Activated T-cell treated with anti-CD3 and anti-CD28 coated beads, Interleukin-2, amount 50 U/mL, for 72 hours (primary cell): ENCODE measurements at regions not wholly inside any gene's neighbourhood (a gene's known extent, or its start where the extent isn't known, plus 50 kb on each side); places are given as distances from the start of the nearest gene placed in this dataset.

ENCODE experiments used
- ATAC-seq, 2 donors: fragments of 150-1000 bp; cut with Tn5 transposase; replicated peaks in 1 of 2; 2 replicates each; pipeline ENCODE4 v1.10.0; 2021; ENCODE audit warnings: moderate library complexity in 2 of 2, mild to moderate bottlenecking in 1 of 2
- DNase-seq, 2 donors: peaks; one replicate each; pipeline ENCODE4 v3.0.0; 2021 to 2022; ENCODE audit warnings: mixed read lengths in 1 of 2
- H3K27ac Mint-ChIP-seq: one replicate; pipeline ENCODE4 v1.8.0; 2022; ENCODE audit warnings: mild to moderate bottlenecking, moderate library complexity, mixed read lengths
- H3K27me3 Mint-ChIP-seq: one replicate; pipeline ENCODE4 v1.8.0; 2022; ENCODE audit warnings: low read depth, mixed read lengths
- H3K36me3 Mint-ChIP-seq, 2 donors: one replicate each; pipeline ENCODE4 v1.8.0; 2022; ENCODE audit warnings: mixed read lengths in 2 of 2, mild to moderate bottlenecking in 1 of 2; ENCODE audit not compliant: insufficient read depth in 2 of 2
- H3K4me1 Mint-ChIP-seq: one replicate; pipeline ENCODE4 v1.8.0; 2022; ENCODE audit warnings: low read depth, mixed read lengths
- H3K4me3 Mint-ChIP-seq, 2 donors: one replicate each; pipeline ENCODE4 v1.8.0; 2022; ENCODE audit warnings: mild to moderate bottlenecking in 2 of 2, mixed read lengths in 2 of 2, moderate library complexity in 2 of 2
- H3K9me3 Mint-ChIP-seq, 2 donors: one replicate each; pipeline ENCODE4 v1.8.0; 2022; ENCODE audit warnings: mixed read lengths in 2 of 2

DNA sequence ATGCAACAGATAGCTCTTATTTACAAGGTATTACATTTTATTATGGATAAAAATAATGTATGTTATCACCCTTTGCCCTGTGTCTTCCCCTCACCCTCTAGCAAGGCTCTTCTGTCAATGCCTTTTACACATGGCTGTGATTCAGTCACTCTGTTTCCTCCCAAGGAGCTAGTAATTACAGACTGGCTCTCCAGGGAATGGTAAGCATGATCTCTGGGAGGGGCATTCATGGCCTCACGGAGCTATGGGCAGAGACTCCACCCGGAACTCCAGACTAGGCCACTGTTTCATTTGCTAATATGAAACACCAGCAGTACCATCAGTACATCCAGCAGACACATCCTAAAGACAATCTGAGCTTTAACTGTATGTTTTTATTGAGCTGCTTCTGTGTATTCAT, 410.9 kb upstream of the CYRIA start:
- Mint-ChIP-seq H3K27me3 (no peaks in the 10 kb centered on the region), H3K36me3 (peaks cover 2 to 4% of the 10 kb centered on the region in 2 donors), H3K9me3 (peaks cover 12 to 15% of the 10 kb centered on the region in 2 donors), H3K27ac (no peak overlapping the region), H3K4me3 (no peak overlapping the region), H3K4me1 (no peaks in the 10 kb centered on the region)
- DNase-seq (no peak), ATAC-seq (no peak)

DNA sequence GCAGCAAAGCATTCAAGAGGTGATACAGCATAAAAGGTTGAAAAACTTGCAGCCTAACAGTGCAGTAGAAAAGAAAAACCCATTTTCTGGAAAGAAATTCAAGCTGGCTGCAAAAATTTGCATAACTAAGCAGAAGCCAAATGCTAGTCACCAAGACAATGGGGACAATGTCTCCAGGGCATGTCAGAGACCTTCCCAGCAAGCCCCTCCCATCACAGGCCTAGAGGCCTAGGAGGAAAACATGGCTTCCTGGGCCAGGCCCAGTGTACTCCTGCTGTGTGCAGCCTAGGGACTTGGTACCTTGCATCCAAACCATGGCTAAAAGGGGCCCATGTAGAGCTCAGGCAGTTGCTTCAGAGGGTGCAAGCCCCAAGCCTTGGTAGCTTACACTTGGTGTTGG, 405.1 kb upstream of the CYRIA start:
- no peak overlapping the region for H3K4me3 Mint-ChIP-seq
- H3K27me3 Mint-ChIP-seq = no peaks in the 10 kb centered on the region
- H3K27ac Mint-ChIP-seq = no peak overlapping the region

DNA sequence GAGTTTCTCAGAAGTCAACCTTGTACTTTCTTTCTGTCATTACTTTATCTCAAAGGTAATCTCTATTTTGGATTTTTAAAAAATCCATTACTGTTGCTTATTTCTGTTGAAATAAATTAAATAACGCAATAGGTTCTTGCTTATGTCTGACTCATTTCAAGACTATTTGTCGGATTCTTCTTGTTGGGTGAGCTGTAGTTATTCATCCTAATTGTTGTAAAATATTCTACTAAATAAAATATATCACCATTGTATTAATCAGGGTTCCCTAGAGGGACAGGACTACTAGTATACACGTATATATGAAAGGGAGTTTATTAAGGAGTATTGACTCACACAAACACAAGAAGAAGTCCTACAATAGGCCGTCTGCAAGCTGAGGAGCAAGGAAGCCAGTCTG, 403.9 kb upstream of the CYRIA start:
- Mint-ChIP-seq H3K4me1 (no peaks in the 10 kb centered on the region), H3K9me3 (peaks cover 3 to 6% of the 10 kb centered on the region in 2 donors), H3K27me3 (no peaks in the 10 kb centered on the region), H3K4me3 (no peak overlapping the region), H3K27ac (no peak overlapping the region), H3K36me3 (no peaks in the 10 kb centered on the region)
- DNase-seq (no peak), ATAC-seq (no peak)

More for the DNA sequence above, 405.1 kb upstream of the CYRIA start:
- DNase-seq = no peak
- Mint-ChIP-seq H3K9me3 (peaks cover 3 to 5% of the 10 kb centered on the region in 2 donors), H3K36me3 (no peaks in the 10 kb centered on the region), H3K4me1 (no peaks in the 10 kb centered on the region)
- no peak for ATAC-seq

DNA sequence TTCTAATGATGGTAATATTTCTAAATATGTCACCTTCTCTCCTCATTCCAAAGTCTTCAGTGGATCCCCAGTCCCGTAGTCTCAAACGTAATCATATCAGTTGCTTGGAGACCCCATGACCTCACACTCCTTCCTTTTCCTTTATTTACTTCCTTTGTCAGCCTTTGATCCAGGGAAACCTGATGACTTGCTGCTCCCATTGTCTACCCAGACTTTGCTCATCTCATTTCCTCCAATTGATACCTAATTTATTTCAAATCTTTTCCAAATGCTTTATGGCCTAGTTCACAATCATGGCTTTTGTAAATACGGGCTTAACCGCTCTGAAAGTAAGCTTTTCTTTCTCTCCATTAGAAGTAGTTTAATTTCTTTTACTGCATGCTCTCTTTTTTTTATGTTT, 402.4 kb upstream of the CYRIA start:
- peaks cover 3 to 4% of the 10 kb centered on the region in 2 donors for H3K9me3 Mint-ChIP-seq
- no peaks in the 10 kb centered on the region for H3K4me1 Mint-ChIP-seq
- no peak for ATAC-seq
- DNase-seq = no peak
- H3K36me3 Mint-ChIP-seq = no peaks in the 10 kb centered on the region
- H3K27me3 Mint-ChIP-seq = no peaks in the 10 kb centered on the region
- H3K27ac Mint-ChIP-seq = no peak overlapping the region
- H3K4me3 Mint-ChIP-seq = no peak overlapping the region

DNA sequence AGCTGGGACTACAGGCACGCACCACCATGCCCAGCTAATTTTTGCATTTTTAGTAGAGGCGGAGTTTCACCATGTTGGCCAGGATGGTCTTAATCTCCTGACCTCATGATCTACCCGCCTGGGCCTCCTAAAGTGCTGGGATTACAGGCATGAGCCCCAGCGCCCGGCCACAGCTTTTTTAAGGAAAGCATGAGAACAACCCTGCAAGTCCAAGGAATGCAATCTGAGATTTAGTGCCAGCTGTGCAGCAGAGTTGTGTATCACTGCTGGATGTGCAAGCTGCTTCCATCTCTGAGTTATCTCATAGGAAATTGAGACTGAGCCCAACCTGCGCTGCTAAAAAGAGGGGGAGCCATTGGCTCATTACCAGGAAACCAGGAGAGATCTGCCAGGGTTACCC, 399.9 kb upstream of the CYRIA start:
- DNase-seq (no peak), ATAC-seq (no peak)
- H3K9me3 Mint-ChIP-seq = peaks cover 2 to 6% of the 10 kb centered on the region in 2 donors
- no peak overlapping the region for H3K27ac Mint-ChIP-seq
- H3K4me1 Mint-ChIP-seq = no peaks in the 10 kb centered on the region
- no peak overlapping the region for H3K4me3 Mint-ChIP-seq
- H3K27me3 Mint-ChIP-seq = no peaks in the 10 kb centered on the region
- H3K36me3 Mint-ChIP-seq = no peaks in the 10 kb centered on the region

DNA sequence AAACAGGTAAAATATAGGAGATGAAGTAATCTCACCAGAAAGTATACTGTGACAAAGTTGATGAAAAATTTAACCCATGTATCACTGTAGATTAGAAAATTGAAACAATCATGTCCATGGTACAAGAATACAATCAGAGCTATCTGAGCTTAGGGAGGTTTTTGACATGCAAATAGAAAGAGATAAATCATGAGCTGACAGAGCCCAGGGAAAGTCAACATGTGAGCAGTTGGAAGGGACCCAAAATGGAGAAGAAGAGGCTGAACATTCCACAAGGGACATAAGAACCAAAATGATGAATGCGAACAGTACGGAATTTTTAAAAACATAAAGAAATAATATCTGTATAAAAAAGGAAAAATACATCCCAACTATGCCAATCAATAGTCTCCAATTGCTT, 395.4 kb upstream of the CYRIA start:
- H3K4me3 Mint-ChIP-seq = no peak overlapping the region
- H3K27ac Mint-ChIP-seq = no peak overlapping the region
- no peak for DNase-seq
- H3K9me3 Mint-ChIP-seq = peaks cover 2 to 3% of the 10 kb centered on the region in 2 donors
- H3K36me3 Mint-ChIP-seq = peaks cover 0 to 1% of the 10 kb centered on the region in 2 donors
- ATAC-seq = no peak
- no peaks in the 10 kb centered on the region for H3K4me1 Mint-ChIP-seq
- H3K27me3 Mint-ChIP-seq = no peaks in the 10 kb centered on the region

DNA sequence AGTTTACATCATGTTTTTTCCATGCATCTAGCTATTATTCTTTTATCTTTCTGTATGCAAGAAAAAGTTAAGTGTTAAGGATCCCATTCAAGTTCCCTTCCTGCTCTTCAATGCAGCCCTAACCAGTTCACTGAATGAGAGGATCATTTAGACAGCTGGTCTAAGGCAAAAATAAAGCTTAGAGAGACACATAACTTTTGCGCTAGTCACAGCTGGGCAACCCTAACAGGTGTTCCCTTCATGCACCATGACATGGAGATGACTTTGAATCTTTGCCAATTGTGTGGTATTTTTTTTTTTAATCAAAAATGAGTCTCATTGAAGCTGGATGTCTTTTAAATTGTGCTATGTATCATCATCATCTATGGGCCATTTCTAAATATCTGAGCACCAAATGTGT, 393.8 kb upstream of the CYRIA start:
- ATAC-seq = no peak
- H3K4me1 Mint-ChIP-seq = no peaks in the 10 kb centered on the region
- H3K9me3 Mint-ChIP-seq = peaks cover 2% of the 10 kb centered on the region in 2 donors
- H3K4me3 Mint-ChIP-seq = no peak overlapping the region
- H3K27me3 Mint-ChIP-seq = no peaks in the 10 kb centered on the region
- H3K36me3 Mint-ChIP-seq = peaks cover 0 to 1% of the 10 kb centered on the region in 2 donors
- H3K27ac Mint-ChIP-seq = no peak overlapping the region
- DNase-seq = no peak

DNA sequence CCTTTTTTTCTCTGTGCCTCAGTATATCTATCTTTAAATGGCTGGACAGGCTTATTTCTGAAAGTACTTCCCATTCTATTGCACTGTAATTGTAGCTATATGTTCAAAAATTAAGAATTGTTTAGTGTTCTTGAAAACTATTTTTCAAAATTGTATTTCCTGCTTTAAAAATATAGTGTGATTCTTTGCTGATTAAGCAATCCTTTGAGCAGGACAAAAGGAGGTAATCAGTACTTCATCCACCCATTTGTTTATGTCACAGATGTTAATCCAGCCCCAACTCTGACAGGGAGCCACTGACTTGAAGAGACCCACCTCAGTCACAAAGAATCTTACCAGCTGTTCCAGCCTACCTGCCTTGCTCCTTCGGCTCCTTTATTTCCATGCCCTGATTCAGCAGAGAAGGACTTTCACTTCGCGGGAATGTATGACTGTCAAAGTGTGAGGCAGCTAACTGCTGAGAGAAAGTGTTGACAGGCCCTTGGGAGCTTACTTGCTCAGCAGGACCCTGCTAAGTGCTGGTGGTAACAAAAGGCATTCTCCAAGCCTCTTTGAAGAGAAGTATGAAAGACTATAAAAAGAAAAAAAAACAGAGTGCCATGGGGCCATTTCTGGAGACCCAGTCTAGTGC, 393.3 kb upstream of the CYRIA start:
- H3K4me3 Mint-ChIP-seq = no peak overlapping the region
- H3K9me3 Mint-ChIP-seq = peaks cover 2% of the 10 kb centered on the region in 2 donors
- H3K27me3 Mint-ChIP-seq = no peaks in the 10 kb centered on the region
- no peaks in the 10 kb centered on the region for H3K4me1 Mint-ChIP-seq
- H3K36me3 Mint-ChIP-seq = peaks cover 0 to 1% of the 10 kb centered on the region in 2 donors
- DNase-seq = no peak
- H3K27ac Mint-ChIP-seq = no peak overlapping the region
- ATAC-seq = no peak

DNA sequence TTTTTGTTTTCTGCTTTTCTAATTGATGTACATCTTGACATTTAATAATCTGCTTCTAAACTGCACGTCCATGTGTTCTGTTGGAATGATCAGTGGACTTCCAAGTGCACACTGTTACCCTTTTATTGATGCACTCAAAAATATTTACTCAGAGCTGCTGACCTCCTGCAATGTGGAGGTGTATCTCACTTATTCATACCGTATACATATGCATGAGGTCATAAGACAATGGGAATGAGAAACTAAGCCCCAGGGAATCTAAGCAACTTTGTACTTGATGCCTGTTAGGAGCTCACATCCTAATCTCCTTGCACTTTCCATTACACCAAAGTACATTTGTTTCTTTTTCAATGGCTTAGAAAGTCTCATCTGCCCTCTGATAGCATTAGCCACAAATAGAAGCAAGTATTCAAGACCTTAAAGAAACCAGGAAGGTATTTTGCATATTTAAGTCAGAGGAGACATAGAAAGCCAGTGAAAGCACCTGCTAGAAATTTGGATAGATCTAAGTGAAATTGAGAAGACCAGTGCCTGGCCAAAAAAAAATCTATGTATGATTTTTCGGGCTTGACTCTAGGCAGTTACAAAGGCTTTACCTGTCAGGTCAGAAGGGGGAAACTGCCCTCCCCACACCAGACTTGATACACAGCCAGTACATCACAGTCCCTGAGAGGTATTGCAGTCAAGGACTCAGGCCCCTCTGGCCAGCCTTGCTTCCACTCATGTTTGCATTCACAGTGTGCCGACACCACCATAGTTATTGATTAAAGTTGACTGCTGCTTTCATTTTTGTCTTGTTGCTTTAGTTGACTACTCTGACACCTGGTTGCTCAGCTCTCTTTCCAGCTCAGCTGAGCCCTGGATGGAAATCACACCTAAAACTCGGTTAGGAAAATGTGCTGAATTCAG, 391.7 kb upstream of the CYRIA start:
- DNase-seq (no peak), ATAC-seq (no peak)
- Mint-ChIP-seq H3K9me3 (peaks cover 2% of the 10 kb centered on the region in 2 donors), H3K4me1 (no peaks in the 10 kb centered on the region), H3K27me3 (no peaks in the 10 kb centered on the region), H3K27ac (no peak overlapping the region), H3K36me3 (peaks cover 0 to 1% of the 10 kb centered on the region in 2 donors), H3K4me3 (no peak overlapping the region)

DNA sequence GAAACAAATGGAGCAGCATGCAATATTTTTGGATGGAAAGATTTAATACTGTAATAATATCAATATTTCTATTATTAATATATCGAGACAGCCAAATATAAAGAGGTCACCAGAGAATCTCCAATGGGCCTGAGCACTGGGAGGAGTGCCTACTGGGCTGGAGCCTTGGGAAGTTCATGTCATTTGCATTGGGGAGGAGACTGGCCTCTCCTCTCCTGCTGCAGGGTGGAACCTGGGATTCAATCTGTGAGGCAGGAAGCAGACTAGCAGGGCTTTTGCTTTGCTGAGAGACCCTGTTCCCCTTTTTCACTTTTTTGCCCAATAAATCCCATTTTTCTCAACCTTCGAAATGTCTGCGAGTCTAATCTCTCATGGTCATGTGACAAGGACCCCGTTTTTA, 390.6 kb upstream of the CYRIA start:
- no peak for ATAC-seq

DNA sequence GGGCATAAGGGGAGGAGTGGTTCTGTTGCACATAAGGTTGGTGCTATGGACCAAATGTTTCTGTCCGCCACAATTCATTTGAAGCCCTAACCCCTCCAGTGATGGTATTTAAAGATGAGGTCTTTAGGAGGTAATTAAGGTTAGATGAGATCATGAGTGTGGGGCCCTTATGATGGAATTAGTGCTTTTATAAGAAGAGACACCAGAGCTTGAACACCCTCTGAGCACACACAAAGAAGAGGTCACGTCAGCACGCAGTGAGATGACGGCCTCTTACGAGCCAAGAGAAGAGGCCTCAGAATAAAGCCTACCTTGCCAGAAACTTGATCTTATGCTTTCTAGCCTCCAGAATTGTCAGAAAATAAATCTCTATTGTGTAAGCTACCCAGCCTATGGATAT, 386.4 kb upstream of the CYRIA start:
- Mint-ChIP-seq H3K36me3 (no peaks in the 10 kb centered on the region), H3K27ac (no peak overlapping the region), H3K4me3 (no peak overlapping the region), H3K9me3 (peaks cover 1 to 3% of the 10 kb centered on the region in 2 donors), H3K27me3 (no peaks in the 10 kb centered on the region), H3K4me1 (no peaks in the 10 kb centered on the region)
- DNase-seq (no peak), ATAC-seq (no peak)

More for the DNA sequence above, 390.6 kb upstream of the CYRIA start:
- Mint-ChIP-seq H3K27ac (no peak overlapping the region), H3K9me3 (peaks cover 2 to 3% of the 10 kb centered on the region in 2 donors), H3K4me3 (no peak overlapping the region), H3K4me1 (no peaks in the 10 kb centered on the region), H3K36me3 (peaks cover 0 to 1% of the 10 kb centered on the region in 2 donors), H3K27me3 (no peaks in the 10 kb centered on the region)
- no peak for DNase-seq

DNA sequence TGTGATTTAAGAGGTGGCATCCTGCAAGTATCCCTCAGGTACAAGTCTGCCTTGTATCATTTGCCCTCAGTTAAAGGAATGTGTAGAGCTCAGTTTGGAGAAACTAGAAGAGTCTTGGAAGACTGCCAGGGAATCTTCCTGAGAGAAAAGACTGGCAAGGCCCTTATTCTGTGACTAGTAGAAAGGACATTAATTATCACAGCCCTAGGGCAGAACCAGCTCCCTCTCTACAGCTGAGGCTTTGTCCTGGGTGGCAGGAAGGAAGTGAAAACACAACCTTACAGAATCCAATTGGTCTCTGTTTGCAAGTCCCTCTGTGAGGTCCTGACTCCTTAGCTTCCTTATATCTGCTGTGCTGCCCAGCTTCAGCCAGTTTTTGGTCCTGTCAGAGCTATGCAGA, 385.9 kb upstream of the CYRIA start:
- Mint-ChIP-seq H3K4me3 (no peak overlapping the region), H3K27ac (no peak overlapping the region), H3K36me3 (no peaks in the 10 kb centered on the region), H3K9me3 (peaks cover 1 to 3% of the 10 kb centered on the region in 2 donors), H3K27me3 (no peaks in the 10 kb centered on the region), H3K4me1 (no peaks in the 10 kb centered on the region)
- DNase-seq (no peak), ATAC-seq (no peak)

DNA sequence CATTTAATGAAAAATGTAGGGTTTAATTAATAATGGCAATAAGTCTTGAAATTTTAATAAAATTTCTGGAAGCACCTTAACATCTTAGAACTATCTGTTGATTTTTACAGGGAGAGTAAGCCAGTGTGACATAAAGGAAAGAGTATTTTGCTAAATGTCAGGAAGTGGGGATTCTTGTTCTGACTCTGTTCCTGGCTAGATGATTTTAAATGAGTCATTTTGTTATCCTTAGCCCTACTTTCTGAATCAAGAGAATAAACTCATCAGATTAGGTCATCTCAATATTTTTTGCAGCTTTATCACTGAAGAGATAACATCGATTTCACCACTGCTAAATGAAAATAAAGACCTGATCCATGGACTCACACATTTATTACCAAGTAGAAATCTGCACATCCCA, 377.5 kb upstream of the CYRIA start:
- Mint-ChIP-seq H3K4me3 (no peak overlapping the region), H3K9me3 (peaks cover 2 to 5% of the 10 kb centered on the region in 2 donors), H3K4me1 (no peaks in the 10 kb centered on the region), H3K27ac (no peak overlapping the region), H3K27me3 (no peaks in the 10 kb centered on the region), H3K36me3 (no peaks in the 10 kb centered on the region)
- ATAC-seq (no peak), DNase-seq (no peak)
